Fibroblast of pulmonary artery (primary cell): ENCODE measurements at regions not wholly inside any gene's neighbourhood (a gene's known extent, or its start where the extent isn't known, plus 50 kb on each side); places are given as distances from the start of the nearest gene placed in this dataset.
A peak's percentile ranks its signal among the peaks of the same experiment; 100 is the strongest.

ENCODE experiments used
- DNase-seq: peaks from one replicate; pipeline ENCODE4 v3.0.0-alpha.2; 2010; ENCODE audit warnings: low read depth
- H3K4me3 ChIP-seq: replicated peaks from 2 replicates; pipeline ENCODE4 v1.5.1; 2011; ENCODE audit warnings: low read depth, mild to moderate bottlenecking, control low read depth, low read length, moderate library complexity
- CTCF ChIP-seq: IDR thresholded peaks from 2 replicates; pipeline ENCODE4 v1.5.1; 2011; ENCODE audit warnings: mild to moderate bottlenecking, control low read depth, low read length, inconsistent platforms; ENCODE audit errors: missing control alignments

GRCh38 chr5:123755653-123756317 lies 243.8 kb downstream of the CSNK1G3 start:
- no peak for TF ChIP-seq CTCF
- no peak overlapping the region for H3K4me3 ChIP-seq
- peak; percentile 59 for DNase-seq

GRCh38 chr5:123754908-123755307 lies 242.9 kb downstream of the CSNK1G3 start:
- TF ChIP-seq CTCF, result no peak
- H3K4me3 ChIP-seq, result no peak overlapping the region
- DNase-seq, result peak; percentile 10

- no peak for TF ChIP-seq CTCF
Measured at GRCh38 chr5:123753937-123754891, 242.2 kb downstream of the CSNK1G3 start.

GRCh38 chr5:123753180-123753936 lies 241.4 kb downstream of the CSNK1G3 start:
- no peak overlapping the region for H3K4me3 ChIP-seq
- TF ChIP-seq CTCF, result no peak
- DNase-seq, result no peak

More at GRCh38 chr5:123753937-123754891, 242.2 kb downstream of the CSNK1G3 start:
- H3K4me3 ChIP-seq, result no peak overlapping the region
- peak; percentile 21 for DNase-seq

GRCh38 chr5:123752552-123753179 lies 240.7 kb downstream of the CSNK1G3 start:
- H3K4me3 ChIP-seq, result no peak overlapping the region
- no peak for TF ChIP-seq CTCF
- peak; percentile 73 for DNase-seq

- DNase-seq, result no peak
- no peak for TF ChIP-seq CTCF
Measured at GRCh38 chr5:123751670-123752069, 239.7 kb downstream of the CSNK1G3 start.

More at GRCh38 chr5:123751670-123752069, 239.7 kb downstream of the CSNK1G3 start:
- H3K4me3 ChIP-seq, result no peak overlapping the region
